B cell (primary cell): ENCODE measurements at regions not wholly inside any gene's neighbourhood (a gene's known extent, or its start where the extent isn't known, plus 50 kb on each side); places are given as distances from the start of the nearest gene placed in this dataset.
"Not testable (repeated sequence)": the region's sequence is repeated elsewhere in the genome, so short reads cannot be mapped to it uniquely, and the experiment has no call there.

Source experiments
- ATAC-seq: fragments of 200-7000 bp; cut with Tn5 transposase; one replicate; pipeline ENCODE4 v1.10.0; 2021; ENCODE audit warnings: low read depth, mild to moderate bottlenecking, moderate number of reproducible peaks, moderate library complexity
- CTCF ChIA-PET: fragments of 350-600 bp; sonication (Branson Sonifier 250); formaldehyde crosslinking; loops from one replicate; lab custom pipeline; 2021; ENCODE audit warnings: antibody characterized with exemption, inconsistent platforms; lab: Charles Lee
- POLR2A ChIA-PET: fragments of 350-600 bp; sonication (Branson Sonifier 250); formaldehyde crosslinking; loops from one replicate; lab custom pipeline; 2021; ENCODE audit warnings: antibody characterized with exemption; lab: Charles Lee
- DNase-seq: peaks from one replicate; pipeline ENCODE4 v3.0.0; 2013
- H2AFZ ChIP-seq: 2 replicates; pipeline ENCODE4 v1.6.1; 2012; ENCODE audit warnings: mild to moderate bottlenecking, low read depth, low read length; ENCODE audit not compliant: insufficient read depth, poor library complexity, severe bottlenecking
- H3K27ac ChIP-seq, 2 donors: 1 replicate in 1 of 2; 2 replicates in 1 of 2; pipeline ENCODE4 v1.5.1; 2012 to 2013; ENCODE audit warnings: low read length in 2 of 2, mild to moderate bottlenecking in 2 of 2, moderate library complexity in 1 of 2
- H3K27me3 ChIP-seq, 4 experiments: fragments of 200-600 bp in 1 of 4; sonication (generic) in 1 of 4; replicated peaks in 1 of 4; 1 replicate in 2 of 4; 2 replicates in 2 of 4; pipeline versions ENCODE4 v1.6.1 to v1.7.0; 2013 to 2016; ENCODE audit warnings: low read length in 3 of 4, mild to moderate bottlenecking in 2 of 4, mixed read lengths in 1 of 4, moderate library complexity in 1 of 4; ENCODE audit not compliant: insufficient read depth in 4 of 4, control insufficient read depth in 3 of 4; ENCODE audit errors: control extremely low read depth in 1 of 4
- H3K36me3 ChIP-seq, 2 experiments: replicated peaks in 1 of 2; 1 replicate in 1 of 2; 2 replicates in 1 of 2; pipeline versions ENCODE4 v1.6.1 to v1.7.1; 2013; ENCODE audit warnings: low read length in 1 of 2; ENCODE audit not compliant: insufficient read depth in 2 of 2, control insufficient read depth in 1 of 2; ENCODE audit errors: control extremely low read depth in 1 of 2, extremely low read depth in 1 of 2
- H3K4me1 ChIP-seq, 2 donors: fragments of 200-600 bp in 1 of 2; sonication (generic) in 1 of 2; 1 replicate in 1 of 2; 2 replicates in 1 of 2; pipeline versions ENCODE4 v1.5.1 to v1.6.1; 2013 to 2017; ENCODE audit warnings: low read length in 2 of 2; ENCODE audit not compliant: control insufficient read depth in 2 of 2, insufficient read depth in 2 of 2
- H3K4me2 ChIP-seq: replicated peaks from 2 replicates; pipeline ENCODE3; 2012; ENCODE audit warnings: mild to moderate bottlenecking, low read depth, low read length; ENCODE audit not compliant: poor library complexity, severe bottlenecking
- H3K4me3 ChIP-seq, 5 experiments: fragments of 200-600 bp in 1 of 5; sonication (generic) in 1 of 5; 1 replicate in 3 of 5; 2 replicates in 2 of 5; pipeline versions ENCODE4 v1.5.1 to v1.7.0; 2011 to 2016; ENCODE audit warnings: low read length in 4 of 5, mild to moderate bottlenecking in 4 of 5, low read depth in 2 of 5, control low read depth in 1 of 5, moderate library complexity in 1 of 5; ENCODE audit not compliant: insufficient read depth in 1 of 5; ENCODE audit errors: control extremely low read depth in 1 of 5, extremely low read depth in 1 of 5
- H3K79me2 ChIP-seq: fragments of 200-600 bp; sonication (generic); one replicate; pipeline ENCODE4 v1.6.0; 2016; ENCODE audit warnings: low read length; ENCODE audit not compliant: control insufficient read depth, insufficient read depth
- H3K9ac ChIP-seq: fragments of 200-600 bp; sonication (generic); 2 replicates; pipeline ENCODE4 v1.6.1; 2017; ENCODE audit warnings: mild to moderate bottlenecking, low read length, moderate library complexity
- H3K9me3 ChIP-seq, 3 donors: one replicate each; pipeline versions ENCODE4 v1.6.1 to v1.7.1; 2013; ENCODE audit warnings: low read length in 2 of 3; ENCODE audit not compliant: control insufficient read depth in 2 of 3, insufficient read depth in 1 of 3; ENCODE audit errors: control extremely low read depth in 1 of 3
- H4K20me1 ChIP-seq: 2 replicates; pipeline ENCODE4 v1.6.0; 2012; ENCODE audit warnings: mild to moderate bottlenecking, low read length; ENCODE audit not compliant: insufficient read depth, control insufficient read depth, poor library complexity, severe bottlenecking
- H3K27ac Mint-ChIP-seq: one replicate; pipeline ENCODE4 v1.8.0; 2021; ENCODE audit warnings: mixed read lengths
- H3K27me3 Mint-ChIP-seq: one replicate; pipeline ENCODE4 v1.8.0; 2021; ENCODE audit warnings: mixed read lengths
- H3K4me1 Mint-ChIP-seq: one replicate; pipeline ENCODE4 v1.8.0; 2021; ENCODE audit warnings: mixed read lengths
- H3K4me3 Mint-ChIP-seq: one replicate; pipeline ENCODE4 v1.8.0; 2021; ENCODE audit warnings: mixed read lengths
- H3K9me3 Mint-ChIP-seq: one replicate; pipeline ENCODE4 v1.8.0; 2022; ENCODE audit warnings: mixed read lengths; ENCODE audit not compliant: insufficient read depth
- WGBS: methylation state at CpG from one replicate; pipeline ENCODE4 v1.1.5; 2013; ENCODE audit warnings: missing lambda C conversion rate; ENCODE audit not compliant: insufficient coverage; 5-methylcytosine and 5-hydroxymethylcytosine counted together
- intact Hi-C: fragments of 100-400 bp; cut with micrococcal nuclease; formaldehyde crosslinking; loops from one replicate; pipeline ENCODE4 v1.10.0; 2022

DNA sequence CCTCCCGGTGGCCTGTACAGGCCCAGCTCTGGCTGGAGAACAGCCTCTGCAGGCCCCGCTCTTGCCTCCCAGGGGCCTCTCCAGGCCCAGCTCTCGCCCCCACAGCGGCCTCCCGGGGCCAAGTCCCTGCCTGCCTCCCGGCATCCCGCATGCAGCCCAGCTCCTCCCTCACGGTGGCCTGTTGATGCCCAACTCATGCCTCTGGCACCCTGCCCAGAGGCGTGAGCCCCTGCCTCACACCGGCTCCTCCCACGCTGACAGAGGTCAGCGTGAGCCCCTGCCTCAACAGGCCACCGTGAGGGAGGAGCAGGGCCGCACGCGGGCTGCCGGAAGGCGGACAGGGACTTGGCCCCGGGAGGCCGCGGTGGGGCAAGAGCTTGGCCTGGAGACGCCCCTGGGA lies 157.0 kb upstream of the CDK13 start:
- H3K27ac Mint-ChIP-seq, H3K9me3 ChIP-seq, CTCF ChIA-PET, DNase-seq, H3K27me3 ChIP-seq, POLR2A ChIA-PET, H3K9me3 Mint-ChIP-seq, H3K4me3 Mint-ChIP-seq, H3K4me3 ChIP-seq, H3K4me2 ChIP-seq, H3K36me3 ChIP-seq, H2AFZ ChIP-seq, H3K4me1 ChIP-seq, intact Hi-C loops, H3K79me2 ChIP-seq, H3K9ac ChIP-seq, ATAC-seq, H3K4me1 Mint-ChIP-seq, H4K20me1 ChIP-seq, H3K27me3 Mint-ChIP-seq, H3K27ac ChIP-seq: not testable (repeated sequence)
- 97% methylated on average over 16 of the region's 22 CpGs for WGBS

DNA sequence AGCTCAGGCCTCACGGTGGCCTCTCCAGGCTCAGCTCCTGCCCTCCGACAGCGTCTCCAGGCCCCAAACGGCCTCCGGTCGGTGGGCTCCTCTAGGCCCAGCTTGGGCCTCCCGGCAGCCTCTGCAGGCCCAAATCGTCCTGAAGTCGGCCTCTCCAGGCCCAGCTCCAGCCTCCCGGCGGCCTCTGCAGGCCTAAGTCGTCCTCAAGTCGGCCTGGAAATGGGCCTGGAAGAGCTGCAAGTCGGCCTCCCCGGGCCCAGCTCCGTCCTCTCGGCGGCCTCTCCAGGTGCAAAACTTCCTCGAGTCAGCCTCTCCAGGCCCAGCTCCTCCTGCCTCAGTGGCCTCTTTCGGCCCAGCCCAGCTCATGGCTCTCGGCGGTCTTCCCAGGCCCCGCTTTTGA lies 156.2 kb upstream of the CDK13 start:
- CTCF ChIA-PET, H3K79me2 ChIP-seq, H3K9ac ChIP-seq, intact Hi-C loops, H3K4me1 Mint-ChIP-seq, H3K4me3 Mint-ChIP-seq, H3K36me3 ChIP-seq, H3K27me3 ChIP-seq, H3K4me3 ChIP-seq, H3K4me1 ChIP-seq, POLR2A ChIA-PET, H3K9me3 ChIP-seq, H3K27ac Mint-ChIP-seq, ATAC-seq, H3K4me2 ChIP-seq, H2AFZ ChIP-seq, H3K27me3 Mint-ChIP-seq, H3K27ac ChIP-seq, H3K9me3 Mint-ChIP-seq, DNase-seq, H4K20me1 ChIP-seq: not testable (repeated sequence)
- 96% methylated on average over 17 of the region's 23 CpGs for WGBS

DNA sequence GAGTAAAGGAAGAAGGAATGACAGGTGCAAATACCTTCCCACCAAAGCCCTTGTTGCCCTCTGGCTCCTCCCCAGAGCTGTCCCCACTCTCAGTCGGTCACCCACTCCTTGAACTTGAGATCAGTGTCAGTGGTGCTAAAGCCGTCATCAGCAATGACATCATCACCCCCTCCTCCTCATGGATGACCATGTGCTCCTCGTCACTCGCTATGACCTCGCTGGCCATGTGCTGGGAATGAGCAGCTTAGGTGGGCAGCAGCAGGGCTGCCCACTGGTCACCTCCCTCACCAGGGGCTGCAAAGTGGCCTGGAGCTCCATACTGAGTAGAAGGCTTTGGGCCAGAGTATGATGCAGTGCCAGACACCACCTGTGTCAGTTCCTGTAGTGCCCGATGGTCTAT lies 153.1 kb upstream of the CDK13 start:
- H4K20me1 ChIP-seq, H3K4me3 Mint-ChIP-seq, H3K9ac ChIP-seq, H3K27ac ChIP-seq, H3K27me3 Mint-ChIP-seq, H3K9me3 Mint-ChIP-seq, CTCF ChIA-PET, H3K4me2 ChIP-seq, H3K79me2 ChIP-seq, H3K27me3 ChIP-seq, H3K27ac Mint-ChIP-seq, H3K9me3 ChIP-seq, H3K4me1 ChIP-seq, DNase-seq, H3K4me3 ChIP-seq, H3K4me1 Mint-ChIP-seq, ATAC-seq, intact Hi-C loops, H2AFZ ChIP-seq, POLR2A ChIA-PET, H3K36me3 ChIP-seq: not testable (repeated sequence)
- no CpG with 5 or more reads among the region's 6 CpGs for WGBS

DNA sequence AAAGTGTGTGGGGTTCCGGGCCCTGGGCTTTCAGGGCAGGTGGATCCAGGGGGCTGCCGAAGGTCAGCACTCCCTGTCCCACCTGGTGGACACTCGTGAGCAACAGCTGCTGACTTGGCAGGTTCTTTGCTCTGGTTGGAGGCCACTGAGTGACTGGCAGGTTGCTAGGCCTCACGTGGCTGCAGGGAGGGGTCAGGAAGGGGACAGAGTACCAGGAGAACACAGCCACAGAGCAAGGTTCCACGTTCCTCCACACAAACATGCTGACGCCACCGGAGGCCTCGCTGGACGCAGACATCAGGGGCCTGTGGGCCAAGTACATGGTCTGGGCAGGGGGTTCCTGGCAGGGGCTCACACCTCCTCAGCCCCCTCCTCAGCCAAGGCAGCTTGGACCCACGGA lies 152.0 kb upstream of the CDK13 start:
- 90% methylated on average over 2 of the region's 10 CpGs for WGBS
- POLR2A ChIA-PET, H3K9ac ChIP-seq, H3K79me2 ChIP-seq, ATAC-seq, H3K9me3 ChIP-seq, H3K27me3 Mint-ChIP-seq, H3K4me3 Mint-ChIP-seq, H3K36me3 ChIP-seq, H2AFZ ChIP-seq, intact Hi-C loops, H3K4me1 ChIP-seq, H3K4me3 ChIP-seq, H3K27ac Mint-ChIP-seq, H3K27me3 ChIP-seq, H3K4me2 ChIP-seq, H3K9me3 Mint-ChIP-seq, H4K20me1 ChIP-seq, H3K4me1 Mint-ChIP-seq, H3K27ac ChIP-seq, CTCF ChIA-PET, DNase-seq: not testable (repeated sequence)
